HCT116 (cell line): ENCODE measurements at regions not wholly inside any gene's neighbourhood (a gene's known extent, or its start where the extent isn't known, plus 50 kb on each side); places are given as distances from the start of the nearest gene placed in this dataset.

ENCODE experiments used
- ATAC-seq: fragments of 200-7000 bp; cut with Tn5 transposase; 2 replicates; pipeline ENCODE4 v1.9.1; 2020; ENCODE audit warnings: mild to moderate bottlenecking, moderate library complexity
- BruUV-seq: library from RNA; stranded (reverse); fragments of 400-500 nt; replicated peaks from 2 replicates; lab custom pipeline; 2021; lab: Mats Ljungman, UMichigan
- CTCF ChIA-PET: fragments of 300-600 bp; sonication (Branson Sonifier 250); formaldehyde crosslinking; loops from one replicate; lab custom pipeline; 2021; ENCODE audit warnings: antibody characterized with exemption; lab: Charles Lee
- POLR2A ChIA-PET: fragments of 300-600, 350-600 bp; sonication (Branson Sonifier 250); formaldehyde crosslinking; loops from one replicate; lab custom pipeline; 2021; ENCODE audit warnings: antibody characterized with exemption; lab: Charles Lee
- RAD21 ChIA-PET, 2 experiments: fragments of 300-600 bp; sonication (Branson Sonifier 250); formaldehyde crosslinking; loops; one replicate each; lab custom pipeline; 2023; ENCODE audit warnings: low total read pairs in 2 of 2; ENCODE audit not compliant: uncharacterized antibody in 2 of 2, unreplicated experiment in 2 of 2, low non-redundant PET in 1 of 2; lab: Charles Lee
- DNase-seq: peaks from one replicate; pipeline ENCODE4 v3.0.0-alpha.2; 2010; ENCODE audit warnings: low read depth, low spot score
- H2AFZ ChIP-seq: fragments of 200-600 bp; shearing (Covaris generic), sonication (generic); 2 replicates; pipeline ENCODE4 v1.6.1; 2017; ENCODE audit warnings: low read depth, mixed run types, mixed read lengths, antibody characterized with exemption, low read length; ENCODE audit not compliant: poor library complexity, severe bottlenecking
- H3K27ac ChIP-seq: 2 replicates; pipeline ENCODE4 v1.5.1; 2012; ENCODE audit warnings: low read depth, low read length
- H3K27me3 ChIP-seq: fragments of 200-600 bp; sonication (generic); 2 replicates; pipeline ENCODE4 v1.6.1; 2016; ENCODE audit warnings: mixed run types, low read length, mixed read lengths; ENCODE audit not compliant: insufficient read depth
- H3K36me3 ChIP-seq, 2 experiments: fragments of 200-500 bp in 1 of 2; fragments of 200-600 bp in 1 of 2; sonication (Bioruptor generic) in 1 of 2; sonication (generic) in 1 of 2; 2 replicates each; pipeline versions ENCODE4 v1.5.1 to v1.6.1; 2014 to 2016; ENCODE audit warnings: low read length in 2 of 2, inconsistent platforms in 1 of 2, mixed read lengths in 1 of 2, mixed run types in 1 of 2; ENCODE audit not compliant: insufficient read depth in 2 of 2, control insufficient read depth in 1 of 2
- H3K4me1 ChIP-seq, 2 experiments: fragments of 200-600 bp in 1 of 2; sonication (generic) in 1 of 2; 2 replicates each; pipeline versions ENCODE4 v1.5.1 to v1.6.1; 2012 to 2017; ENCODE audit warnings: low read length in 2 of 2, inconsistent platforms in 1 of 2, mild to moderate bottlenecking in 1 of 2, mixed read lengths in 1 of 2, mixed run types in 1 of 2, moderate library complexity in 1 of 2; ENCODE audit not compliant: insufficient read depth in 2 of 2, control insufficient read depth in 1 of 2
- H3K4me2 ChIP-seq: fragments of 200-600 bp; sonication (generic); 2 replicates; pipeline ENCODE4 v1.6.1; 2017; ENCODE audit warnings: mixed run types, low read length, mixed read lengths
- H3K4me3 ChIP-seq, 2 experiments: fragments of 200-600 bp in 1 of 2; sonication (generic) in 1 of 2; replicated peaks in 1 of 2; 2 replicates each; pipeline ENCODE4 v1.5.1; 2011 to 2016; ENCODE audit warnings: low read length in 2 of 2, control low read depth in 1 of 2, low read depth in 1 of 2, mild to moderate bottlenecking in 1 of 2, mixed read lengths in 1 of 2, mixed run types in 1 of 2
- H3K79me2 ChIP-seq: fragments of 200-600 bp; sonication (generic); 2 replicates; pipeline ENCODE4 v1.6.1; 2017; ENCODE audit warnings: mild to moderate bottlenecking, mixed run types, low read length, moderate library complexity, mixed read lengths; ENCODE audit not compliant: insufficient read depth
- H3K9ac ChIP-seq: fragments of 200-600 bp; sonication (generic); 2 replicates; pipeline ENCODE4 v1.6.1; 2016; ENCODE audit warnings: low read length, mixed read lengths
- H3K9me2 ChIP-seq: fragments of 200-600 bp; sonication (generic), shearing (Covaris generic); 2 replicates; pipeline ENCODE4 v1.6.1; 2017; ENCODE audit warnings: mixed run types, mild to moderate bottlenecking, moderate library complexity; ENCODE audit not compliant: insufficient read depth
- H3K9me3 ChIP-seq, 2 experiments: fragments of 200-500 bp in 1 of 2; fragments of 200-600 bp in 1 of 2; sonication (Bioruptor generic) in 1 of 2; sonication (generic) in 1 of 2; 2 replicates each; pipeline ENCODE4 v1.6.1; 2014 to 2017; ENCODE audit warnings: low read length in 2 of 2, mixed read lengths in 2 of 2, inconsistent platforms in 1 of 2, low read depth in 1 of 2, mild to moderate bottlenecking in 1 of 2, mixed run types in 1 of 2, moderate library complexity in 1 of 2; ENCODE audit not compliant: control insufficient read depth in 1 of 2, insufficient read depth in 1 of 2
- H4K20me1 ChIP-seq: fragments of 200-600 bp; sonication (generic), shearing (Covaris generic); 2 replicates; pipeline ENCODE4 v1.6.1; 2017; ENCODE audit warnings: mixed run types, mild to moderate bottlenecking, moderate library complexity; ENCODE audit not compliant: insufficient read depth
- CBX3 ChIP-seq: IDR thresholded peaks from 2 replicates; pipeline ENCODE4 v1.6.1; 2012; ENCODE audit warnings: low read depth
- CEBPB ChIP-seq: IDR thresholded peaks from 2 replicates; pipeline ENCODE4 v1.6.1; 2012; ENCODE audit warnings: low read depth
- EGR1 ChIP-seq: IDR thresholded peaks from 2 replicates; pipeline ENCODE4 v1.6.1; 2012; ENCODE audit warnings: low read depth
- ELF1 ChIP-seq: IDR thresholded peaks from 2 replicates; pipeline ENCODE4 v1.6.1; 2012; ENCODE audit warnings: low read depth, borderline replicate concordance
- EZH2 ChIP-seq: fragments of 200-600 bp; sonication (generic); IDR thresholded peaks from 2 replicates; pipeline ENCODE4 v1.6.1; 2017; ENCODE audit warnings: antibody characterized with exemption, mixed run types
- FOSL1 ChIP-seq: IDR thresholded peaks from 2 replicates; pipeline ENCODE4 v1.6.1; 2012; ENCODE audit warnings: low read depth
- POLR2AphosphoS5 ChIP-seq: IDR thresholded peaks from 2 replicates; pipeline ENCODE4 v1.6.1; 2011; ENCODE audit warnings: mild to moderate bottlenecking, low read depth, low read length, moderate library complexity
- RAD21 ChIP-seq: IDR thresholded peaks from 2 replicates; pipeline ENCODE4 v1.6.1; 2012; ENCODE audit warnings: low read depth, mild to moderate bottlenecking
- SP1 ChIP-seq: IDR thresholded peaks from 2 replicates; pipeline ENCODE4 v1.6.1; 2012; ENCODE audit warnings: low read depth
- SRF ChIP-seq: IDR thresholded peaks from 2 replicates; pipeline ENCODE4 v1.6.1; 2012; ENCODE audit warnings: low read depth
- YY1 ChIP-seq: IDR thresholded peaks from 2 replicates; pipeline ENCODE4 v1.6.1; 2011; ENCODE audit warnings: low read length, low read depth, moderate library complexity, mild to moderate bottlenecking; ENCODE audit not compliant: insufficient replicate concordance; ENCODE audit errors: extremely low read depth
- ZNF274 ChIP-seq: fragments of 200-500 bp; sonication (Bioruptor generic); IDR thresholded peaks from 2 replicates; pipeline ENCODE4 v1.6.1; 2014; ENCODE audit warnings: mild to moderate bottlenecking, low read depth, low read length, inconsistent platforms
- intact Hi-C: fragments of 100-400 bp; cut with micrococcal nuclease; formaldehyde crosslinking; loops from 2 replicates; pipeline ENCODE4 v1.10.0; 2022
- TF ChIP-seq, protein P1 (sequence below): IDR thresholded peaks from 2 replicates; pipeline ENCODE4 v1.6.1; 2012
- TF ChIP-seq, protein P2 (sequence below): IDR thresholded peaks from 2 replicates; pipeline ENCODE4 v1.6.1; 2011; ENCODE audit warnings: mild to moderate bottlenecking, low read length, moderate library complexity; ENCODE audit not compliant: insufficient replicate concordance; ENCODE audit errors: extremely low read depth

DNA sequence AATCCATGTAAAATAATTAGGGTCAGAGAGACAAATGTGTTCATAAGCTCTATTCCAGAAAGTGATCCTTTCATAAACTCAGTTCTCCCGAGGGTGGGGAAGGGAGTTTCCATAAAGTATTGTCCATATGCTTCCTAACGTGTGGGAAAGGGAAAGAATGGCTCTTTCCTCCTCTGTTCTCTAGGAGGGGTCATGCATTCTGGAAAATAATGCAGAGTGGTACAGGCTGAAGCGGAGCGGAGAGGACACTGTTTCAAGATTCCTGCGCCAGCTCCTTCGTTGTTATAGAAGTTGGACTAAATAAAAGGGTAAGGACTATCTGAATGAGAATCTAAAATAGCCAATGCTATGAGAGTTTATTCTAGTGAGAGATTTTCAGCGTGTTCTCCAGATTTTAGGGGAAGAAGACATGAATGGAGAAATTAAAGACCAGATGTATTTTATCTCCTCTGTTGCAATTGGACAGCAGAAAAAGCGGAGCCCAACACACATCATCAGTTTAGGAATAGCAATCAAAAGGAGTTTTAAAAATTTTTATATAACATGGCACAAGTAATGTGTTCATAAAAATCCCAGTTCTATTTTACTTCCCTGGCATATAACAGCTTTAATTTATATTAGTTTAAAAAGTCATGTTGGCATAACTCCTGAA is 166.9 kb upstream of the MPDZ start:
- CTCF ChIA-PET, result interaction anchor here (1.7 to 2.1 kb wide), 2 partner anchors 12 to 907 kb away, joined by 3 to 5 read pairs; no protein-coding TSS in a partner anchor
- intact Hi-C loops, result no loop called here
- POLR2A ChIA-PET, result no interaction called here

DNA sequence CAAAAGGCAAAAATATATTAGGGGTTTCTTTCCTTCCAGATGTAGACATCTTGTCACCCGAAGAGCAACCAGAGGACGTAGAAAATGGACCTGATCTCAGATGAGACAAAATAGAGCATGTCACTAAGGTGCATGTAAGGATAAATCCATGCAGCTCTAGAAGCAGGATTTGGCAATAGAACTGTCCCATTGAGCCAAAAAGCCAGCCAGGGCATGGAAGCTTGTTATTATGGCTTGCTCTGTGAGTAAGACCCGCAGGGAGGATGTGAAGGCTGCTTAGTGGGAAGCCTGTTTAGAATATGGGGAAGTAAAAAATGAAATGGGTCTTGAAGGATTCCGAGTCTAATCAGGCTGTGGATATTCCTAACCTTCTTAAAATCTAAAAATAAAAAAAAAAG is 165.6 kb upstream of the MPDZ start:
- Histone ChIP-seq H3K4me1 (no peaks in the 10 kb centered on the region), H3K27me3 (no peaks in the 10 kb centered on the region), H3K4me2 (no peak overlapping the region), H3K27ac (no peak overlapping the region), H3K9ac (no peak overlapping the region), H4K20me1 (no peaks in the 10 kb centered on the region)
- POLR2A ChIA-PET, result no interaction called here
- no TSS peak for BruUV-seq
- TF ChIP-seq ELF1, result no peak
- TF ChIP-seq RAD21, result no peak
- TF ChIP-seq, protein P1, sequence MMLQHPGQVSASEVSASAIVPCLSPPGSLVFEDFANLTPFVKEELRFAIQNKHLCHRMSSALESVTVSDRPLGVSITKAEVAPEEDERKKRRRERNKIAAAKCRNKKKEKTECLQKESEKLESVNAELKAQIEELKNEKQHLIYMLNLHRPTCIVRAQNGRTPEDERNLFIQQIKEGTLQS, result no peak
- TF ChIP-seq, protein P2, sequence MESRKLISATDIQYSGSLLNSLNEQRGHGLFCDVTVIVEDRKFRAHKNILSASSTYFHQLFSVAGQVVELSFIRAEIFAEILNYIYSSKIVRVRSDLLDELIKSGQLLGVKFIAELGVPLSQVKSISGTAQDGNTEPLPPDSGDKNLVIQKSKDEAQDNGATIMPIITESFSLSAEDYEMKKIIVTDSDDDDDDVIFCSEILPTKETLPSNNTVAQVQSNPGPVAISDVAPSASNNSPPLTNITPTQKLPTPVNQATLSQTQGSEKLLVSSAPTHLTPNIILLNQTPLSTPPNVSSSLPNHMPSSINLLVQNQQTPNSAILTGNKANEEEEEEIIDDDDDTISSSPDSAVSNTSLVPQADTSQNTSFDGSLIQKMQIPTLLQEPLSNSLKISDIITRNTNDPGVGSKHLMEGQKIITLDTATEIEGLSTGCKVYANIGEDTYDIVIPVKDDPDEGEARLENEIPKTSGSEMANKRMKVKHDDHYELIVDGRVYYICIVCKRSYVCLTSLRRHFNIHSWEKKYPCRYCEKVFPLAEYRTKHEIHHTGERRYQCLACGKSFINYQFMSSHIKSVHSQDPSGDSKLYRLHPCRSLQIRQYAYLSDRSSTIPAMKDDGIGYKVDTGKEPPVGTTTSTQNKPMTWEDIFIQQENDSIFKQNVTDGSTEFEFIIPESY, result no peak
- no peak for TF ChIP-seq EZH2
- no peak for TF ChIP-seq CBX3
- no peak for TF ChIP-seq CEBPB
- no peak for TF ChIP-seq FOSL1
- TF ChIP-seq POLR2AphosphoS5, result no peak
- no peak for TF ChIP-seq YY1
- no peak for TF ChIP-seq ZNF274
- TF ChIP-seq SP1, result no peak
- TF ChIP-seq EGR1, result no peak
- no peak for TF ChIP-seq SRF
- TF ChIP-seq, all 23 proteins: peak for 0
- ATAC-seq (no peak), DNase-seq (no peak)
- no peaks in the 10 kb centered on the region for H3K9me3 ChIP-seq
- H2AFZ ChIP-seq, result no peak overlapping the region
- no peaks in the 10 kb centered on the region for H3K79me2 ChIP-seq
- no peak overlapping the region for H3K4me3 ChIP-seq
- H3K9me2 ChIP-seq, result no peaks in the 10 kb centered on the region
- H3K36me3 ChIP-seq, result no peaks in the 10 kb centered on the region
- ChIA-PET CTCF (no interaction called here), RAD21 (no interaction called here)
- intact Hi-C loops, result no loop called here

More for the DNA sequence above, 166.9 kb upstream of the MPDZ start:
- Histone ChIP-seq H3K4me3 (no peak overlapping the region), H3K9me3 (no peaks in the 10 kb centered on the region), H3K27ac (no peak overlapping the region), H3K9me2 (no peaks in the 10 kb centered on the region), H3K36me3 (no peaks in the 10 kb centered on the region), H3K27me3 (no peaks in the 10 kb centered on the region), H3K79me2 (no peaks in the 10 kb centered on the region), H4K20me1 (no peaks in the 10 kb centered on the region), H2AFZ (no peak overlapping the region), H3K4me2 (no peak overlapping the region), H3K4me1 (no peaks in the 10 kb centered on the region), H3K9ac (no peak overlapping the region)
- TF ChIP-seq EZH2, result no peak
- no TSS peak for BruUV-seq
- no peak for ATAC-seq
- RAD21 ChIA-PET, result no interaction called here
- DNase-seq, result no peak
